Ovary (tissue), 3 donors: ENCODE measurements at regions not wholly inside any gene's neighbourhood (a gene's known extent, or its start where the extent isn't known, plus 50 kb on each side); places are given as distances from the start of the nearest gene placed in this dataset.
"Not testable (repeated sequence)": the region's sequence is repeated elsewhere in the genome, so short reads cannot be mapped to it uniquely, and the experiment has no call there.

Experiments used
- EP300 ChIP-seq: sonication (generic); formaldehyde crosslinking; IDR thresholded peaks from one replicate; pipeline ENCODE4 v1.6.1; 2017; ENCODE audit warnings: antibody characterized with exemption
- TF ChIP-seq, protein P1 (sequence below), 3 donors: fragments of 450-650 bp in 2 of 3; fragments of 200-600 bp in 1 of 3; IDR thresholded peaks; one replicate each; pipeline versions ENCODE4 v1.5.1 to v1.8.0; 2016 to 2022; ENCODE audit warnings: antibody characterized with exemption in 3 of 3, mild to moderate bottlenecking in 1 of 3
- donor health status: DM: no; HTN: no; CAD: no.

DNA sequence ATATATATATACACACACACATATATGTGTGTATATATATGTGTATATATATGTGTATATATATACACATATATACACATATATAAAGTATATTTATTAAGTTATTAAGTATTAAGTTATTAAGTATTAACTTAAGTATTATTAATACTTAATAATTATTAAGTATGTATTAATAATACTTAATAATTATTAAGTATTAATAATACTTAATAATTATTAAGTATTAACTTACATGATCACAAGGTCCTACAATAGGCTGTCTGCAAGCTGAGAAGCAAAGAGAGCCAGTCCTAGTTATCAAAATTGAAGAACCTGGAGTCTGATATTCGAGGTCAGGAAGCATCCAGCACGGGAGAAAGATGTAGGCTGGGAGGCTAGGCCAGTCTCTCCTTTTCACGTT is 130.1 kb upstream of the FAM3C start:
- TF ChIP-seq, protein P1, sequence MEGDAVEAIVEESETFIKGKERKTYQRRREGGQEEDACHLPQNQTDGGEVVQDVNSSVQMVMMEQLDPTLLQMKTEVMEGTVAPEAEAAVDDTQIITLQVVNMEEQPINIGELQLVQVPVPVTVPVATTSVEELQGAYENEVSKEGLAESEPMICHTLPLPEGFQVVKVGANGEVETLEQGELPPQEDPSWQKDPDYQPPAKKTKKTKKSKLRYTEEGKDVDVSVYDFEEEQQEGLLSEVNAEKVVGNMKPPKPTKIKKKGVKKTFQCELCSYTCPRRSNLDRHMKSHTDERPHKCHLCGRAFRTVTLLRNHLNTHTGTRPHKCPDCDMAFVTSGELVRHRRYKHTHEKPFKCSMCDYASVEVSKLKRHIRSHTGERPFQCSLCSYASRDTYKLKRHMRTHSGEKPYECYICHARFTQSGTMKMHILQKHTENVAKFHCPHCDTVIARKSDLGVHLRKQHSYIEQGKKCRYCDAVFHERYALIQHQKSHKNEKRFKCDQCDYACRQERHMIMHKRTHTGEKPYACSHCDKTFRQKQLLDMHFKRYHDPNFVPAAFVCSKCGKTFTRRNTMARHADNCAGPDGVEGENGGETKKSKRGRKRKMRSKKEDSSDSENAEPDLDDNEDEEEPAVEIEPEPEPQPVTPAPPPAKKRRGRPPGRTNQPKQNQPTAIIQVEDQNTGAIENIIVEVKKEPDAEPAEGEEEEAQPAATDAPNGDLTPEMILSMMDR (IDR thresholded peaks at IDR 0.05), result not testable (repeated sequence)
- not testable (repeated sequence) for TF ChIP-seq EP300
